ENCODE measurements at regions not wholly inside any gene's neighbourhood (a gene's known extent, or its start where the extent isn't known, plus 50 kb on each side); places are given as distances from the start of the nearest gene placed in this dataset.
"Not testable (repeated sequence)": the region's sequence is repeated elsewhere in the genome, so short reads cannot be mapped to it uniquely, and the experiment has no call there.

DNA sequence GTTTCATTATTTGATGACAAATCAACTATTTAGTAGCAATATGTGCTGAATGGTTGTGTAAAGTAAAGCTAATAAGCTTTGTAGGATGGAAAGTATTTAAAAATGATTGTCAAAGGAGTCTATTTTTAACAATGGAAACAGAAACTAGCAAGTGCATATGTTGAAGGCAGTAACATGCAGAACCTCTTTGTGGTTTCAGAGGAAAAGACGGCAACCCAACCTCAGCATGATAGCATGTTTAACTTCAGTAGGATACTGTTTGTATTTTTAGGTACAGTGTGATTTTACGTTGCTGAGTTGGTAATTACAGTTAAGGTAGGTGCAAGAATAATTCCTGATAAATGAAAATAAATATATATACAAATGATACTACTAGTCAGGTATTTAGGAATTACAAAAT lies 545.4 kb downstream of the CDY1 start:
- FAIRE-seq; DNase-seq (ENCODE audit: insufficient read length, low spot score): not testable (repeated sequence)

DNA sequence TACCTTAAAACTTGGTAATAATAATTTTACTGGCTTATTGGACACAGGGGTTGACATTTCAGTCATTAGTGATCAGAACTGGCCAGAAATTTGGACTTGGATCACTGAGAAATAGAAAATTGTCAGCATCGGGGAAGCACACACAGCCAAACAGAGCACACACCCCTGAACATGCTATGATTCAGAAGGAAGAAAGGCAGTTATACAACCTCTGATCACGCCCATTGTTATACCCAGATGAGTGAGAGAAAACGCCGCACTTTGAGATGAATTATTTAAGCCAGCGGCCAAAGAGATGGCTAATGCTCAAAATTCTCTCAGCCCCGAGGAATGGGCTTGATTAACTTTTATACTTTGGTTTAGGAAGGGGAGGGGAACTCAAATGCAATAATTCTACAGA lies 557.4 kb downstream of the CDY1 start:
- not testable (repeated sequence) for DNase-seq (ENCODE audit: insufficient read length, low spot score); FAIRE-seq

DNA sequence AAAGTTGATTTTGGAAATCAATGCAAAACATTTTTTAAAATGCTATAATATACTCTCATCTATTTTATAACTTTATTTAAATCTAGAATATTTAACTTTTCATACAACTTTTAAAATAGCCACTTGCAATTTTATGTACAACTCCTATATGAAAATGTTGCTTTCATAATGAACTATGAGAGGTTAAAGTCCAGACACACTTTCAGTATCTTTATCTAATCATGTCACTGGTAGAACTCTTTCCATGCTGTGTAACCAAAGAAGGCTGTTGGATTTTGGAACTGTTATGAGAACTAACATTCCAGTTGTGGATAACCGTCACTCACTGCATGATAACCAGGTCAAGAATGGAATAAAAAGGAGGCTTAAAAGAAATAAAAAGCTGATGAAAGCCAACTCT lies 603.1 kb downstream of the CDY1 start:
- DNase-seq (ENCODE audit: insufficient read length, low spot score); FAIRE-seq: not testable (repeated sequence)

DNA sequence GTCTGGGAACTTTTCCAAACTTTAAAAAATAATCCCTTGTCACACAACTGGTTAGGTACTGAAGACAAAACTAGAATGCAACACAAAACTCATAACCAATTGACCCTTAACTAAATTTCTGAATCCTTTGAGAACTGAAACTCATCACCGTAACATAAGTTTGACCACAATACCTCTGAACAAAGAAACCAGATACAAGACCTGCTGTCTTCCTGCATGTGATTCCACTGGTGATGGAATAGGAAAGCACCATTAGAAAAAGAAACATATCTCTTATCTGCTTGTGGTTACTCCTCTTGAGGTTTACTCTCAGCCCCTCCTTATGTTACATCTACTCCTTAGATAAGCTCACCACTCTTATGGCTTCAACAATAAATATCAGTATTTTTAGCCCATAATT lies 603.6 kb downstream of the CDY1 start:
- not testable (repeated sequence) for DNase-seq (ENCODE audit: insufficient read length, low spot score); FAIRE-seq

DNA sequence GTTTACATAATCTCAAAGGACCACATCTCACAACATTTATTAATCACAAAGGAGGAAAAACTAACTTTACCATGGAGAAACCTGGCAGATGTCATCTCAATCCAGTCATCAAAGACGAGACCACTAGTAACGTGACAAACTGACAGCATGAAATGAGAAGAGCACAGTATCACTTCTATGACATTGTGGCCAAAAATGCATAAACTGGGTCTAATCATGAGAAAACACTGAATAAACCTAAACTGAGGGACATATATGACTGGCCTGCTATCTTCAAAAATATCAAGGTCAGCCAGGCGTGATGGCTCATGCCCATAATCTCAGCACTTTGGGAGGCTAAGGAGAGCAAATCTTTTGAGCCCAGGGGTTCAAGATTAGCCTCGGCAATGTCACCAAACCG lies 619.0 kb downstream of the CDY1 start:
- not testable (repeated sequence) for DNase-seq (ENCODE audit: insufficient read length, low spot score); FAIRE-seq

DNA sequence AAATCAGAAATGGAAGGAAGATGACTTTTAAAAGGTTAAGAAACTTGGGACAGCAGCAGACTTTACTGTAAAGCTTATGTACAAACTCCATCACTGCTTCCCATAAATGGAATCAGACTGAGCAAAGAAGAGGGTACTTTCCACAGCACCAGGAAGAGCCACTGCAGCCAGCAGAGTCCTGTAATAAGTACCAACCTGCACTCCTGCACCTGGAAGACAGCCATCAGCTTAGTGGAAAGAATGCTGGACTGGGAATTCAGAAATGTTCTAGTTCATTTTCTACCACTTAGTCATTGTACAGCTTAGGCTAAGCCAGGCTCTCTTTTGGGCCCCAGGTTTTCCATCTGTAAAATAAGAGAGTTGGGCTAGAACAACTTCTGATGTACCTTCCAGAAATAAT lies 632.3 kb downstream of the CDY1 start:
- DNase-seq (ENCODE audit: insufficient read length, low spot score); FAIRE-seq: not testable (repeated sequence)

DNA sequence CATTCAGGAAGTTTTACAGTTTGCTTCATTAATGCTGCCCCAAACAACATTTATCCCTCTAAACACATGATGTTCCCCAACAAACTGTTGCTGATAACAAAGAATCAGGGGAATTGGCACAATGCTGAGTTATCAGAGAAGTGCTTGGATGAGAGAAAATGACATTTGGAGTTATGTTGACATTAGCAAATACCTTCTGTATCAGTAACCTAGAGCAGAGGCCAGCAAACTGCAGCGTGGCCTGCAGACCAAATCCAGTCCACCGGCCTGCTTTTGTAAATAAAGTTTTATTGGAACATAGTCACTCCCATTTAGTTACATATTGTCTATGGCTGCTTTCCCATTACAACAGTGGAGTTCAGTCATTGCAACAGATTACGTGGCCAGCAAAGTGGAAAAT lies 643.5 kb downstream of the CDY1 start:
- not testable (repeated sequence) for DNase-seq (ENCODE audit: insufficient read length, low spot score); FAIRE-seq

DNA sequence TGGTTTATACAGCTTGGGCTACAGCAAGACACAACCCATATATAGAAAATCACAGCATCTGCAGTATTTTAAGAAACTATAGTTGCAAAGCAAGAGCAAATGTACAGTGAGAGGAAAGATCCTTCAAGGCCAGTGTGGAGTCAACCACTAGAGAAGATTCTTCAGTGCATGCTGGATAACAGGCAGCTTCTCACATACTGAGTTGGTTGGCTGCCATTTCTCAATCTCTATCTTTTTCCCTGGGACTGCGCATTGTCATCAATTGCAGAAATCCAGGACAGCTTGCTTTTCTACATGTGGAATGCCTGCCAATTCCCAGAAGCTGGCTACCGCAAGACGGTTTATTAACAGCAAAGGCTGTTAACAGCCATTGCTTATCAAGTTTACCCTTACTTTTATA lies 646.5 kb downstream of the CDY1 start:
- not testable (repeated sequence) for DNase-seq (ENCODE audit: insufficient read length, low spot score); FAIRE-seq

DNA sequence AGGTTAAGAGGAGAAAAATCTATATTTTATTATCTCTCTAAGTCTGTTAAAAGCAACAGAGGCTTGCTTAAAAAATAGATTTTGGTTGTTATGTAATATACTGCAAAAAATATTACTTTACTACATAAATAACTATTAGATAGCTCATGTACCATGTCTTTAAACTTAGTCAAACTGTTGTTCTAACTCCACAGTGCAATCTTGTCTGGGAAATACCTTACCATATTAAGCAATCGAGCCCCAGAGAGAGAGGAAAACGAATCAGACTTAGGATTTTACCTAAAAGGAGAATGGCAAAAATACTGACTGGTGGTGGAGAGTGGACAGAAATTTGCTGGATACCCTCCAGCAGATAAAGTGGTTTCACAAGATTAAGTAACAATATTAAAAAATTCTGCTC lies 647.0 kb downstream of the CDY1 start:
- not testable (repeated sequence) for DNase-seq (ENCODE audit: insufficient read length, low spot score); FAIRE-seq

DNA sequence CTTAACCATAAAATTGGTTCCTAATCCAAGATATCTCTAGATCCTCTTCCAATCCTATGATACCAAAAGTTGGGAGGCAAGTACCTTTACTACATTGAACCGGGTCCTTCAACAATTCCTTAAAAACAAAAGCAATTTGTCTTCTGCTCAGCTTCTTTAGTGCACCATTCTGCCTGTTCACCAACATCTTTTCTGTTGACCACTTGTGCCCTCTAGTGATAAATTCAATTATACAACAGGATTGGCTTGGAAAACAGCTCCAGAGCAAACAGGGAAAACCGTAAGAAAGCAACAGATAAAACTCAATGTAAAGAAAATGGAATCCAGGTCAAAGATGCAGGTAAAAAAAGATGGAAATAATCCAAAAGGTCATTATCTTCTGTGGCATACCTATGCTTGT lies 651.2 kb downstream of the CDY1 start:
- not testable (repeated sequence) for DNase-seq (ENCODE audit: insufficient read length, low spot score); FAIRE-seq

DNA sequence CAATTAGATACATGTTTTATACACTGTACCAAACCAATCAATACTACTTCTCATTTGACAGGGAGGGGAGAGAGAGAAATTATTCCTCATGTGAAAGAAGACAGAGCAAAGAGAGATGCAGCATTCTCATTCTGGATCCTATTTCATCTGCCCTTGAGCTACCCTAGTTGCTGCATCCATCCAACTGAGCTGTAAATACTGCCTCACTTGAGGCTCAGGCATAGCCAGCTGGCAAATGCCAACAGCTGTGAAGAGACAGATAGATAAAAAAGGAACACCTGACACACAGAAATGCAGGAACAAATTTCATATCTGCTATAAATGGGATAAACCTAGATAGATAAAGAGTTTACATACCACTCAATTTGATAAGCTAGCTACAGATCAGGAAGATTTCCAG lies 684.1 kb downstream of the CDY1 start:
- FAIRE-seq; DNase-seq (ENCODE audit: insufficient read length, low spot score): not testable (repeated sequence)

DNA sequence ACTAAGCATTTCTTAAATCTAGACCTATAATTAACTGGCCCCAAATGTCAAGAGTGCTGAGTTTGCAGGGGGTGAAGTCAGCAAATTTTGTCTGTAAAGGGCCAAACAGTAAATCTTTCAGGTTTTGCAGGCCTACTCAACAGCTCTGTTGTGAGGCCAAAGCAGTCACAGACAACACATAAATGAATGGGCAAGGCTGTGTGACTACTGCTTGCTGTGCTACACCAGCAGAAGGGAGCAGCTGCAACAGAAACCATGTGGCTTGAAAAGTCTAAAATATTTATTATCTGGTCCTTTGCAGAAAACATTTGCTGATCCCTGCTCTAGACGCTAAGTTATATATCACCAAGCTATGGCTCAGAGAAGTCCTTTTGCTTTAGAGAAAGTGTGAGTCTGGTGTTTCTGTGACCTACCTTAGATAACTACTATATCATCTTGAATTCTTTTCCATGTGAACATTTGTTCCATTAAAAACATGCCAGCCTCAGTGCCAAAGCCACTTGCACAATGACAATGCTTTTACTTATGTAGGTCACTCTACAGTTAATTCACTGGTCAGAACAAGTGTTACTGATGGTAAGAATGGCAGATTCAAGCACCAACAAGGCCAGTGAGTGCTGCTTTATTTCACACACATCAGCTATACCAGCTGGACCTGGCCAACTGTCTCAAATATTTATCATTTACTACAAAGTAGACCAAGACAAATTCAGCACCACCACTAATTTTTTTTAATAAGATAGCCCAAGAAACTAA lies 684.9 kb downstream of the CDY1 start:
- FAIRE-seq; DNase-seq (ENCODE audit: insufficient read length, low spot score): not testable (repeated sequence)

DNA sequence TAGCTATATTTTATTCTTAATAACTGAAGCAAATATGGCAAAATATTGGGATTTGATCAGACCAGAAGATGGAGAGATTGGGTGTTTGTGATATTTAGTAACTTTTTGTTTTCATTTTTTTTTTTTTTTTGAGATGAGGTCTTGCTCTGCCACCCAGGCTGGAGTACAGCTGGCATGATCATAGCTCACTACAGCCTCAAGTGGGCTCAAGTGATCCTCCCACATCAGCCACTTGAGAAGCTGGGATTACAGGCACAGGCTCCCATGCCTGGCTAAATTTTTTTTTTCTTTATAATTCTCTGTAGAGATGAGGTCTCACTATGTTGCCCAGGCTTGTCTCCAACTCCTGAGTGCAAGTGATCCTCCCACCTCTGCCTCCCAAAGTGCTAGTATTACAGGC lies 686.4 kb downstream of the CDY1 start:
- not testable (repeated sequence) for DNase-seq (ENCODE audit: insufficient read length, low spot score); FAIRE-seq

DNA sequence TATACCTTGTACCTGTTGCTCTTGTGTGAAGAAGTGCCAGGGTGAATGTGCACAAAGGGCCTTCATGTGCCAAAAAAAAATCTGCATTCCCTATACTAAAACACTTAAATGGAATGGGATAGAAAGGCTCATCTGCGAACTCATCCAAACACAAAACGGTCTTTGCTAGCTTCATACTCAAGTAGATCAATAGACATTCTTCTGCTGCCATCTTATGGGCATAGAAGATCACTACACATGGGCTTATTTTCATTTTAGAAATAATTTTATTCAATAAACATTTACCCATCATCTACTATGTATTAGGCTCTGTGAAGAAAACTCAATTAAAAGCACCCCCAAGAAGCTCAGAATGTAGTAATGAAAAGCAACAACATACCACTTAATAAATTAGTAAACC lies 693.1 kb downstream of the CDY1 start:
- DNase-seq (ENCODE audit: insufficient read length, low spot score): not testable (repeated sequence)
- FAIRE-seq: peak; percentile 35

DNA sequence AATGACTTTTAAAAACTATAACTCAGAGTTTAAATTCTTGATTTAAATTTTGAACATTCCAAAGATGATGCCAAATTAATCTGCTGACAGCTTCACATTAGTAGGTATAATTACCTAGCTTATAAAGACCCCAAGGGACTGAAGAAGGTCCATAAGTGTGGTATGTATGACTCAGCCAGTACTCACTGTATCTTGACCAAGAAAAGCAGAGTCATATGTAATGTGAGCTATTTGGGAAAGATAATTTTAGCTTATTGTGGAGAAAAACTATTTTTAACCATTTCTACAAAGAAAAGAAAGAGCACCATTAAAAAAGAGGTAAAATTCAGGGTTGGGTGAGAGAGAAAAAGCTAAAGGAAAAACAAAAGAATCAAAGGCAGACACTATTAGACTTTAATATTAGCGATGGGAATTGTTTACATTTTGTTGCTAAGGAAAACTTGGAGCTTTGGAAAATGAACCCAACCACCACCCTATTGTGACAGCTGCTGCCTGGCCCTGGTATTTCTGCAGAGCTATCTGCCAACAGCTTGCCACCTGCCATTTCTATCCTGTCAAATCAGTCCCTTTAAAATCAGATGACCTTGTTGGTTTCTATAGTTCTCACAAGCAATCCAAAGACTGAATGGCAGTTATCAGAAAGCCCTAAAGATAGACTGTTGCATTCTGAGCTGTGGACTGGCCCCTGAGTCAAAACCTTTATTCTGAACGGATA lies 697.7 kb downstream of the CDY1 start:
- DNase-seq (ENCODE audit: insufficient read length, low spot score); FAIRE-seq: not testable (repeated sequence)

DNA sequence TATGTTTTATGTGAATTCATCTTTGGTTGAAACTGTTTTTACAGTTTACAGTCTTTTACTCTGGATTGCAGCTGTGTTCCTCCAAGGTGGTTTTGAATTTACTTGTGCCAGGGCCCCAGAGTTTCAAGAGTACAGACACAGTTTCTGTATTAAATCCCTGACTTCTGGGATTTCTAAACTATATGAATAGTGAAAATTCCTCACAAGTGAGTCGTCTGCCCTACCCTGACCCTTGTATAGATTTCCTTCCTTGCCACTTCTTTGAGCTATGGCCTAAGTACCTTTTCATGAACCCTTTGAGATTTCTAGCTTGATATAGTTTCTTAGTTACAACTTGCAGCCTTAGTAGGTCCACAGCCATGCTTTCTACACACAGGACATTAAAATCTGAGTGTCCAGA lies 700.8 kb downstream of the CDY1 start:
- not testable (repeated sequence) for FAIRE-seq

DNA sequence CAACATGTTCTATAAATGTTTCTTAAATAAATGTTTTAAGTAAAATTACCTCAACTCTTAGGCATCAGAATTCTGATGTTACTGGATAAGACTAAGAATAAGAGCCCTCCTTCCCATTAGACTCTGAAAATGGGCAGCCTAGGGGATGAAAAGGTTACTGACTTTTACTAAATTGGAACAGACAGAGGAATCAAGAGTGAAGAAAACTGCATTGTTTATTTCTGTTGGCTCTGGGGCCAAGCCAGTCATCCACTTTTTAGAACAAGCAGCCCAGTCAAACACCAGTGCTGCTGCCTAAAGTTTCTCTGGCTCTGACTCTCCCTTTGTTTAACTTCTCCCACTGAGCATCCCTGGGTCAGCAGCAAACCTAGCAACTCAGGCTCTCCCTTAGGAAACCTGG lies 731.0 kb downstream of the CDY1 start:
- DNase-seq (ENCODE audit: insufficient read length, low spot score); FAIRE-seq: not testable (repeated sequence)

More for the DNA sequence above, 700.8 kb downstream of the CDY1 start:
- not testable (repeated sequence) for DNase-seq (ENCODE audit: insufficient read length, low spot score)

DNA sequence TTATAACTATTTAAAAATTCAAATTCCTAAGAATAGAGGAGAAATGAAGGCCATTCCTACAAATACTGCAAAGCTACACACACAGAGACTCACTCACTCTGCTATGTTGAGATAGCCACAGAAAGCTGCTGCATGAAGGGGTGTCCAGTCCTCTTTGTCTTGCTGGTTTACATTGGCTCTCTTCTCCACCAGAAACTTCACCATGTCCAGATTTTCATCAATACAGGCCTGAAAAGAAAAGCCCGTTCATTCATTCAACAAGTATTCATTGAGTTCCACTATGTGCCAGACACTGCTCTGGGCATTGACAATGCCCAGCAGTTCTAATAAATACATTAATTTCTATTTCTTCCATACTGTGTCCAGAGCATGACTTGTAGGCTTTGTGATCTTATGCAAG lies 732.3 kb downstream of the CDY1 start:
- no peak for FAIRE-seq
- no peak for DNase-seq (ENCODE audit: insufficient read length, low spot score)

DNA sequence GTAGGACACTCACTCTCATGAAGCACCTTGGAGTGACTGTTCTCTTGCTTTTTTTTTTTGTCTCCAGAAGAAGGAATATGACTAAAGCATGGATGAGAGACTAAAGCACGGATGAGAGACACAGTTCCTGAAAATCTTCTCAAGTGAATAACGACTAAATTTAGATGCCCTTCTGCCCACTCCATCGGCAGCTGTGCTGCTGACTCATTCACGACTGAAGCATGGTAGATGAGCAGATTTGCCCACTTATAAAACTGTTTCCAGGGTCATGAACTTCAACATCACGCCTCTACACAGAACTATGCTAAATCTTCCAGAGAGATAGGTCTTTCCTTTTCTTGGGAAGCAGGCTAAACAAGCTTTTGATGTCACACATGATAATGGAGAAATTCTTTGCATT lies 738.0 kb downstream of the CDY1 start:
- FAIRE-seq: not testable (repeated sequence)

DNA sequence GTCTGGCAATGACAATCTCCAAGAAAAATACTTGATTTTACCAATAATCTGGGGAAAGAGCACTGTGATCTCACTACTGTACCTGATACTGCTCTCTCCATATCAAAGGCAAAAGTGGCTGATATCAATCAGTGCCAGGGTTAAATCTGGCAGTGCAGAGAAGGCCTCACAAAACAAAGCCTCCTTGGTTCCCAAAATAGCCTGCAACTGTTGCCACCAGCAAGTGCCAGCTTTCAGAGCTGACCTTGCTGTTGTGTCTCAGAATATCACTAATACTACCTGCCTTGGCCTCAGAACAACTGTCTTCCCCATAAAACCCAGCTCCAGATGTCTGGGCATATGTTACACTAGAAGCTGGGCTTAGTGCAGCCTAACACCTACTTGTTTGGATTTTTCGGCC lies 738.6 kb downstream of the CDY1 start:
- not testable (repeated sequence) for FAIRE-seq; DNase-seq (ENCODE audit: insufficient read length, low spot score)

More for the DNA sequence above, 738.0 kb downstream of the CDY1 start:
- DNase-seq (ENCODE audit: insufficient read length, low spot score): not testable (repeated sequence)

DNA sequence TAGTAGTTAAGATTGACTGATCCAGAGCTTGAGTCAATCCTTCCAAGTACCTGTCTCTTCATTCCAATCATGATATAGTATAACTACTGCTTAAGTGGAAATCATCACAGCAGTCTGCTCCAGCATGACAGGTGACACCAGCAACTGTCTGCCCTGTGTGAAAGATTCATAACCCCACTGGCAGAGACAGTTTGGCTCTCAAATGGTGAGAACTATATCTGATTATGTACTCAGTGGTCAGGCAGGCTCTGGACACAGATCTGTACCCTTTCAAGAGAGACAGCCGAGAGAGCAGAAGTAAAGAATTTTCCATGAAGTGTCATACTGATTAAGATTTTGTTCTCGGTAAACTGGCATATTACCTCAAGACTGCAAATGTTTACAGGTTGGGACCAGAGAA lies 741.5 kb downstream of the CDY1 start:
- not testable (repeated sequence) for FAIRE-seq; DNase-seq (ENCODE audit: insufficient read length, low spot score)
